ENCODE measurements at regions not wholly inside any gene's neighbourhood (a gene's known extent, or its start where the extent isn't known, plus 50 kb on each side); places are given as distances from the start of the nearest gene placed in this dataset.

DNA sequence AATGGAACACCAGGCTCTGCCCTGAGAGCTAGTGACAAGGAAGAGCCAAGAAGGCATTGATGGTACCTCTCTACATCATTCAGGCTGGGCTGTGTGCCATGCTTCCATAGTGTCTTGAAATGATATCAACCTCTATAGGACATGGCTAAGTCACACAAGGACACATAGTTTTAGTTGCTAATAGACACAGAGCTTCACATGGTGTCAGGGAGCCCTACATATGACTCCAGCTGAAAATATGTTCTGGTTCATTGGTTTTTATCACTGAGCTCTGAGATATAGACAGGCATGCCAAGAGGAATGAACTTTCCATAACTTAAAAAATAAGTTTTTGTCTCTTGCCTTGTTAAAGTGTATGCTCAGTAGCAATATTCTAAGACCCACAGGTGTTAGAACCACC is 72.1 kb upstream of the PRKG2 start:
- H3K27me3 ChIP-seq (ENCODE audit: insufficient read depth, poor library complexity, severe bottlenecking), result no peaks in the 10 kb centered on the region
- no peak for DNase-seq (ENCODE audit: low read depth in 1 of 2, low spot score in 1 of 2)
- H3K27ac ChIP-seq (replicated peaks), result no peak overlapping the region

DNA sequence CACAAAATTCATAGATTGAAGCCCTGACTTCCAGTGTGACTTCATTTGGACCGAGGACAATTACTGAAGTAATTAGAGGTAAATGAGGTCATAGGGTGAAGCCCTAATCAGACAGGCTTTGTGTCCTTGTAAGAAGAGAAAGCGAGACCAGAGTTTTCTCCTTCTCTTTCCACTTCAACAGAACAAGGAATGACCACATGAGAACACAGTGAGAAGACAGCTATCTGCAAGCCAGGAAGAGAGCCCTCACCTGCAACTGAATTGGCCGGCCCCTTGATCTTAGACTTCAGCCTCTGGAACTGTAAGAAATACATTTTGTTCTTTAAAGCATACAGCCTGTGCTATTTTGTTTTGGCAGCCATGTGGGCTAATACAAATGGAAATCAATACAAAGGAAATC is 67.1 kb upstream of the PRKG2 start:
- Histone ChIP-seq H3K27me3 (ENCODE audit: insufficient read depth, poor library complexity, severe bottlenecking) (no peaks in the 10 kb centered on the region), H3K27ac (replicated peaks) (no peak overlapping the region), H3K4me3 (replicated peaks; ENCODE audit: insufficient read depth, low read length) (no peak overlapping the region)
- TF ChIP-seq, protein P1, sequence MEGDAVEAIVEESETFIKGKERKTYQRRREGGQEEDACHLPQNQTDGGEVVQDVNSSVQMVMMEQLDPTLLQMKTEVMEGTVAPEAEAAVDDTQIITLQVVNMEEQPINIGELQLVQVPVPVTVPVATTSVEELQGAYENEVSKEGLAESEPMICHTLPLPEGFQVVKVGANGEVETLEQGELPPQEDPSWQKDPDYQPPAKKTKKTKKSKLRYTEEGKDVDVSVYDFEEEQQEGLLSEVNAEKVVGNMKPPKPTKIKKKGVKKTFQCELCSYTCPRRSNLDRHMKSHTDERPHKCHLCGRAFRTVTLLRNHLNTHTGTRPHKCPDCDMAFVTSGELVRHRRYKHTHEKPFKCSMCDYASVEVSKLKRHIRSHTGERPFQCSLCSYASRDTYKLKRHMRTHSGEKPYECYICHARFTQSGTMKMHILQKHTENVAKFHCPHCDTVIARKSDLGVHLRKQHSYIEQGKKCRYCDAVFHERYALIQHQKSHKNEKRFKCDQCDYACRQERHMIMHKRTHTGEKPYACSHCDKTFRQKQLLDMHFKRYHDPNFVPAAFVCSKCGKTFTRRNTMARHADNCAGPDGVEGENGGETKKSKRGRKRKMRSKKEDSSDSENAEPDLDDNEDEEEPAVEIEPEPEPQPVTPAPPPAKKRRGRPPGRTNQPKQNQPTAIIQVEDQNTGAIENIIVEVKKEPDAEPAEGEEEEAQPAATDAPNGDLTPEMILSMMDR (IDR thresholded peaks at IDR 0.05; ENCODE audit: insufficient read depth, low read length), result no peak
- TF ChIP-seq GABPA (IDR thresholded peaks at IDR 0.05; ENCODE audit: low read depth), result no peak
- no peak for TF ChIP-seq SPI1 (IDR thresholded peaks at IDR 0.05; ENCODE audit: borderline replicate concordance, low read depth)
- TF ChIP-seq, protein P2, sequence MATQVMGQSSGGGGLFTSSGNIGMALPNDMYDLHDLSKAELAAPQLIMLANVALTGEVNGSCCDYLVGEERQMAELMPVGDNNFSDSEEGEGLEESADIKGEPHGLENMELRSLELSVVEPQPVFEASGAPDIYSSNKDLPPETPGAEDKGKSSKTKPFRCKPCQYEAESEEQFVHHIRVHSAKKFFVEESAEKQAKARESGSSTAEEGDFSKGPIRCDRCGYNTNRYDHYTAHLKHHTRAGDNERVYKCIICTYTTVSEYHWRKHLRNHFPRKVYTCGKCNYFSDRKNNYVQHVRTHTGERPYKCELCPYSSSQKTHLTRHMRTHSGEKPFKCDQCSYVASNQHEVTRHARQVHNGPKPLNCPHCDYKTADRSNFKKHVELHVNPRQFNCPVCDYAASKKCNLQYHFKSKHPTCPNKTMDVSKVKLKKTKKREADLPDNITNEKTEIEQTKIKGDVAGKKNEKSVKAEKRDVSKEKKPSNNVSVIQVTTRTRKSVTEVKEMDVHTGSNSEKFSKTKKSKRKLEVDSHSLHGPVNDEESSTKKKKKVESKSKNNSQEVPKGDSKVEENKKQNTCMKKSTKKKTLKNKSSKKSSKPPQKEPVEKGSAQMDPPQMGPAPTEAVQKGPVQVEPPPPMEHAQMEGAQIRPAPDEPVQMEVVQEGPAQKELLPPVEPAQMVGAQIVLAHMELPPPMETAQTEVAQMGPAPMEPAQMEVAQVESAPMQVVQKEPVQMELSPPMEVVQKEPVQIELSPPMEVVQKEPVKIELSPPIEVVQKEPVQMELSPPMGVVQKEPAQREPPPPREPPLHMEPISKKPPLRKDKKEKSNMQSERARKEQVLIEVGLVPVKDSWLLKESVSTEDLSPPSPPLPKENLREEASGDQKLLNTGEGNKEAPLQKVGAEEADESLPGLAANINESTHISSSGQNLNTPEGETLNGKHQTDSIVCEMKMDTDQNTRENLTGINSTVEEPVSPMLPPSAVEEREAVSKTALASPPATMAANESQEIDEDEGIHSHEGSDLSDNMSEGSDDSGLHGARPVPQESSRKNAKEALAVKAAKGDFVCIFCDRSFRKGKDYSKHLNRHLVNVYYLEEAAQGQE (IDR thresholded peaks at IDR 0.05; ENCODE audit: insufficient replicate concordance, low read depth), result no peak
- TF ChIP-seq POLR2AphosphoS5 (IDR thresholded peaks at IDR 0.05; ENCODE audit: low read depth), result no peak
- DNase-seq (ENCODE audit: low read depth in 1 of 2, low spot score in 1 of 2), result no peak

More for the DNA sequence above, 72.1 kb upstream of the PRKG2 start:
- H3K4me3 ChIP-seq (replicated peaks; ENCODE audit: insufficient read depth, low read length), result no peak overlapping the region
- TF ChIP-seq POLR2AphosphoS5 (IDR thresholded peaks at IDR 0.05; ENCODE audit: low read depth) (no peak), SPI1 (IDR thresholded peaks at IDR 0.05; ENCODE audit: borderline replicate concordance, low read depth) (no peak), GABPA (IDR thresholded peaks at IDR 0.05; ENCODE audit: low read depth) (no peak)
- TF ChIP-seq, protein P1 (IDR thresholded peaks at IDR 0.05; ENCODE audit: insufficient read depth, low read length), result no peak
- TF ChIP-seq, protein P2 (IDR thresholded peaks at IDR 0.05; ENCODE audit: insufficient replicate concordance, low read depth), result no peak

DNA sequence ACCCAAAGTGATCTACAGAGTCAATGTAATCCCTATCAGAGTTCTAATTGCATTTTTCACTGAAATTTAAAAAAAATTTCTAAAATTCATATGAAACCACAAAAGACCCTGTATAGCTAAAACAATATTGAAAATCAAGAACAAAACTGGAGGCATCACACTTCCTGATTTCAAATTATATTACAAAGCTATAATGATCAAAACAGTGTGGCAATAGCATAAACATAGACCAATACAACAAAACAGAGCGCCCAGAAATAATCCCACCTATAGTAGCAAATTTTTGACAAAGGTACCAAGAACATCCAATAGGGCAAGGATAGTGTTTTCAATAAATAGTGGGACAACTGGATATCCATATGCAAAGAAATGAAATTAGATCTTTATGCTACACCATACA is 59.4 kb upstream of the PRKG2 start:
- TF ChIP-seq POLR2AphosphoS5 (IDR thresholded peaks at IDR 0.05; ENCODE audit: low read depth) (no peak), GABPA (IDR thresholded peaks at IDR 0.05; ENCODE audit: low read depth) (no peak), SPI1 (IDR thresholded peaks at IDR 0.05; ENCODE audit: borderline replicate concordance, low read depth) (no peak)
- TF ChIP-seq, protein P2 (IDR thresholded peaks at IDR 0.05; ENCODE audit: insufficient replicate concordance, low read depth), result no peak
- TF ChIP-seq, protein P1 (IDR thresholded peaks at IDR 0.05; ENCODE audit: insufficient read depth, low read length), result no peak
- no peaks in the 10 kb centered on the region for H3K27me3 ChIP-seq (ENCODE audit: insufficient read depth, poor library complexity, severe bottlenecking)
- H3K27ac ChIP-seq (replicated peaks), result no peak overlapping the region
- no peak for DNase-seq (ENCODE audit: low read depth in 1 of 2, low spot score in 1 of 2)
- H3K4me3 ChIP-seq (replicated peaks; ENCODE audit: insufficient read depth, low read length), result no peak overlapping the region

All from HL-60 (cell line).